HG02623 (cell line): ENCODE measurements at regions not wholly inside any gene's neighbourhood (a gene's known extent, or its start where the extent isn't known, plus 50 kb on each side); places are given as distances from the start of the nearest gene placed in this dataset.

Source experiments
- ATAC-seq: cut with Tn5 transposase; IDR thresholded peaks from one replicate; pipeline ENCODE4 v1.9.1; 2021; ENCODE audit warnings: moderate library complexity; ENCODE audit not compliant: unreplicated experiment

DNA sequence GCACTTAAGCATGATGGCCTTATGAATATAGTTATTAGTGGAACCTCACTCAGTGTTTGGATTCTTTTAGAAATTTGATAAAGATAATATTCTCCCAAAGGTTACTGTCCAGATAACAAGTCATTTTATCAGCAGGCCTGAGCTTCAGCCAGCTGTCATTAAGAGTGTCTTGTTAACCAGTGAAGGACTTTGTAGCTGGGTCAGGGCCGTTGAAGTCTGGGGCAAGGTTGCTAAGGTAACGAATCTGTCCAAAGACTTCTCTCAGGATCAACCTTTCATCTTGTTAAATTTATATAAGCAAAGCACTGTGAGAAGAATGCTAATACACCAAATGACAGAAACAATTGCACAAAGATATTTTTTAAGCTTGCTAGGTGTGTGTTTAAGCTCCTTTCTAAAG, 271.3 kb upstream of the TMPO start:
- ATAC-seq, result no peak

DNA sequence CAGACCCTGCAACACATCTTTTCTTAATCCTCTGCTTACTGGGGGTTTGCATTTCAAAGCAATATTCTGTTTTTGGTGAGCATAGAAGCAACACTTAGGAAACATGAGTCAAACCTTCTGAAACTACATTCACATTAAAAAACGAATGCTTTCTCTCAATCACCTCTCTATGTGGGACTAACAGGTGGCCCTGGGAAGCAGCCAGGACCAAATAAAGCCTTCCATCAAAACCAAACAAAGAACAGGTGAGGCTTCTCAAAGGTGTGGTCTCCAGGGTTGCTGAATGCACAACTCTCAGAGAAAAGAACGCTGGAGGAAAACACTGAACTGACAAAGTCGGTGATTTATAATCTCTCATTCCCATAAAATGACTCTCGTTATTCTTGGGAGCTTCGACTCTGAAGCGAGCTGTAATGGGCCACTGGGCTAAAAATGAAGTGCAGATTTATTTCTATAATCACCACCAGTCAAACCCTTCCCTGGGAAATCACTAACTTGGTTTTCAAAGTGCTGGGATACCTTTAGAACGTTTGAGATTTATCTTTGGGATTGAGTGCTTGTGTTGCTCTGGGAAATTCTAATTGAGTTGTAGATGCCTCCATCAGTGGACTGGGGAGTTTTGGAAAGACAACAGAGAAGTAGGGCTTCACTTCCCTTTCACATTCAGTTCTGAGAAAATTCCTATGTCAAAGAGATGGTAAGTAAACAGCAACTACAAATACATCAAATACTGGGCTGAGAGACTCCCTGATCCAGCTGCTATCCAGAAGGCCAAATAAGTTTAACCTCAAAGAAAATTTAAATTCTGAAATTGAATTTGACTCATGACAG, 262.0 kb upstream of the TMPO start:
- no peak for ATAC-seq

GRCh38 chr12:98256830-98257229, 258.6 kb upstream of the TMPO start:
- no peak for ATAC-seq

DNA sequence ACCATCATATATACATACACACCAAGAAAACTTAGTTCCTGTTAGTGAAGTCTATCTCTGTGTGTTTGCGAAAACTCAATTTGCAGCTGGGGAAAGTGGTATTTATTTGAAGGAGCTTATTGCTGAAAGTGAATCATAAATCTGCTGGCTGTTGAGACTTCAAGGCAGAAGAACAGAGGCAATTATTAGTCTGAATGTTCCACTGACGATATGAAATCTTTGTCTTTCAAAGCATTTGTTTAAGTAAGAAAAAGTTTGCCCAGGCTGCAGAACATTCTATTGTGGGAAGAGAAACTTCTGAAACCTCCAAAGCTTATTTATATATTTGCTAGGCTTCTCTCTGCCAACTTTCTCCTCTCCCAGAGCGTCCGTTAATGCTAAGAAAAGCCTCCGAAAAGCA, 255.7 kb upstream of the TMPO start:
- no peak for ATAC-seq

DNA sequence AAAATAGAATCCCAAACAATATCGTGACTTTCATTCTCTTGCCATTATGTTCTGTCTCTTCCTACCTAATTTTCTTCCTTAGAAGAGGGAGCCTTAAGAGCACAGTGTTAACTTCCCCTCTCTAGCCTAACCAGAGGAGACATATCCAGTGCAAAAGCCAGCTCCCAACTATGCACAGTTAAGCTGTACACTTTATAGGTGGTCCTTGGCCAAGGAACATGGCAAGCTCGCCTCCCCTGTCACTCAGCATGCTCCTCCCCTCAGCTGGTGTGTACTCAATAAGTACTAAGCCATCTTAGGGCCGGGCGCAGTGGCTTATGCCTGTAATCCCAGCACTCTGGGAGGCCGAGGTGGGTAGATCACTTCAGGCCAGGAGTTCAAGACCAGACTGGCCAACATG, 255.1 kb upstream of the TMPO start:
- ATAC-seq, result no peak

DNA sequence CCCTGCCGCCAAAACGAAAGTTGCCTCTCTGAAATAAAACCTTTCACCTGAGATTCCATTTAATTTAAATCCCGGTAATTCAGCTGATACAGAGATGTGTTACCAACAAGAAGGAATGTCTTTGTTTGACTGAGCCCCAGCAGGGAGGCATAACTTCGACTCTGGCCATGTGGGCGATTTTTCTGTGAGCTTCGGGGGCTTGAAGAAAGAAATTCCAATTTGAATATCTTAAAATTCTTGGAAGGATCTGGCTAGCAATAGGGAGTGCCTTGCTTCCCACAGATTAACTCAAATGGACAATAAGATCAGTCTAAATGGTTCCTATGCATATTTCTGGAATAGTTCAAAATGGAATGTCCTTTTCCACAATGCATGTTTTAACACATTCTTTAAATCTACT, 252.5 kb upstream of the TMPO start:
- no peak for ATAC-seq

DNA sequence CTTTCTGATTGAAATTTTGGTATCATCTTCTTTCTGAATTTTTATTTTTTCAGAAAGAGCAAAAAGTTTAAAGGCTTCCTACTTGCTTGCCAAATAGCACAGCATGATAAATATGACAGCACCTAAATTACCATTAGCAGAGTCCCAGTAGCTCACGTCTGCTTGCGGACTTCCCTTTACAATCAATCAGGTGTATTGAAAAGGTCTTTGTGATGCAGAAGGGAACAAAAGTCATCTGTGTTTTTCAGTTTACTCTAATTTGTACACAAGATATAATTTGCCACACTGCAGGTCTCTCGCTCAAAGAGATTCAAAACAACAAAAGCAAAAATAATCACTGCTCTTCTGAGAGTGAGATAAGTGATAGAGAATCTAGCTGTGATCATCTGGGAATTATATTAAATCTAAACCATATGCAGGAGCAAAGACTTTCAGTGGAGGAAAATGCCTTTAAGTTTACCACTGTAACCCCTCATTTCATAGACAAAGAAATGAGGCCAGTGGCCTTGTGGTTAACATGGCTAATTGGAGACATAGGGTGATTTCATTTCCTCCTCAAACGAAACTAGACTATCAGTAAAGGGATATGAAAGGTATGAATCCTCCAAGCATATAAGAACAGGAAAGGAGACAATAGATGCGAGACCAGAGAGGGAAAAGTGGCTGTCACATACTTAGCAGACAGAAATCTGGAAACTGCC, 240.8 kb upstream of the TMPO start:
- peak; percentile 98 for ATAC-seq

GRCh38 chr12:98275131-98275475, 240.3 kb upstream of the TMPO start:
- ATAC-seq, result peak; percentile 26

GRCh38 chr12:98280152-98280551, 235.2 kb upstream of the TMPO start:
- no peak for ATAC-seq

GRCh38 chr12:98280621-98281020, 234.8 kb upstream of the TMPO start:
- no peak for ATAC-seq

DNA sequence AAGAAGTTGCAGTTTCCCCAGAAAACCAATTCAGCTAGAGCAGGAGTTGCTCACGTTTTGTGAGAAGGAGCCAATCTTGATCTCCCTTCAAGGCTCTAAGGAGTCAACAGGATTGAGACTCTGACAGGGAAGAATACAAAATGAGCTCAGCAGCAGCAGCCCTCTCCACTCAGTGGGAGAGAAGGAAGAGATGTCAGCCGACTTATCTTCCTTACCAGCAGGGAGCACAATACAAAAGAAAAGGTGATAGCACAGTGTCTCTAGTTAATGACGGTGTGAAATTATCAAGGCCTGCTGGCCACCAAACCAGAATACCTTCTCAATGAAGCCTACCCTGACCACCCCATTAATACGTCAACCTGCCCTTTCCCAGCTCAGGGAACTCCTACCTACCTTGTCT, 223.6 kb upstream of the TMPO start:
- no peak for ATAC-seq

DNA sequence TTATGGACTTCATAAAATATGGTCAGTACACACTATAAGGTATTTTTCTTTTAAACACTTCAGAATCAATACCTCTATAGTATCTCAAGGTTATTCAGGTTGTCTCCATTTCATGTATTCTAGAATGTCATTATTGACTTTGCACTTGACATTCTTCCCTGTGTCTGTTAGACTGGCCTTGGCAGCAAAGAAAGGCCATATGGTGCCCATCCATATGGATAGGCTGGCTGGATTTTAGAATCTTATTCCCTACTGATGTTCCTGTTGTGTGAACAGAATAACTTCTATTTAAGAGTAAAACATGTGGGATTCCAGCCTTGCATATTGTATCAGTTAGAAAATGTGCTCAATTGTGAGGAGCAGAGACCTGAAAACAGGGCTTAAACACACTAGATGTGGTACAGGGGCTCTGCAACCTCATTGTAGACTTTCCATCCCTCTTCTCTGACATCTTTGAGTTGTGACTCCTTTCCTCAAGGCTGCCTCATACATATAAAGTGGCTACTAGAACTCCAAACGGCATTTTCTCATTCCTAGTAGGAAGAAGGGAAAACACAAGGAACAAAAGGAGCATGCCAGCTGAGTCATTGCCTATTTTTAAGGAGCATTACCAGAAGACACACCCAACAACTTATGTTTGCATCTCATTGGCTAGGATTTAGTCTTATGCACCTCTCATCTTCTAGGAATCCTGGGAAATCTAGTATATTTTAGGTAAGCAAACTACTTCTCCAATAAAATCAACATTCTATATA, 221.2 kb upstream of the TMPO start:
- no peak for ATAC-seq

DNA sequence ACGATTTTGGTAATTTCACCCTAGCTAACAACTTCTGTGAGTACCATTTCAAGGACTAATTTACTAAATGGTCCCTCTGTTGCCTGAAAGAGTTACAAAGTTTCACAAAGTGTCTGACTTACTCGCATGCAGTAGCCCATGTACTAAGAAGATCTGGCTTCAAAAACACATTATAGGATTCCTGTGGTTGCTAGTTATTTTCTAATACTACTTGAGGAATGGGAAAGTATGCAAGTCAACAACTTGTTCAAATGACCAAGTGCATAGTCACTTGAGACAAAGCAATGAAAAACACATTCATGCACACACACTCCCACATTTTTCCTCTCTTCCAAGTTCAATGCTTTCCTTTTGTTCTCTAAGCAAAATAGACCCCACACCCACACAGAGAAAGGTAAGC, 219.7 kb upstream of the TMPO start:
- ATAC-seq, result no peak

- ATAC-seq, result no peak
Measured at GRCh38 chr12:98296462-98297079, 218.8 kb upstream of the TMPO start.

- ATAC-seq, result no peak
Measured at GRCh38 chr12:98297538-98297937, 217.9 kb upstream of the TMPO start.

DNA sequence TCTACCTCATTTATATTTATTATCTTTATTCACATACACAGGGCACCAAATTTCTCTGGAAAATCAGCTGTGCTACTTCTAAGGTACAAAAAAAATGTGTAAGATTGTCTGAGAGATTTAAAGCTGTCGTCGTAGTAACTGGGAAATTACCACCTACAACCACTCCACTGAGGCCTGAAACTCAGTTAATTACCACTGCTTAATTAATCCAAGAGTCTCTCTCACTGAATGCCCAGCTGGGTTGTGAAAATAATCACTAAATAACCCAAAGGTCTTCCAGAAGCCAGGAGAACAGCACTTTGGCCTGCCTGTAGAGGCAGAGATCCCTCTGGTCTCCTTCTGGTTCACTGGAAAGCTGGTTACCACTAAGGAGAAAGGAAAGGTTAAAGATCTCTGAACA, 207.2 kb upstream of the TMPO start:
- ATAC-seq, result no peak

GRCh38 chr12:98317939-98318899, 197.2 kb upstream of the TMPO start:
- no peak for ATAC-seq

- no peak for ATAC-seq
Measured at GRCh38 chr12:98319716-98320425, 195.5 kb upstream of the TMPO start.

- ATAC-seq, result no peak
Measured at GRCh38 chr12:98325003-98325402, 190.4 kb upstream of the TMPO start.

GRCh38 chr12:98328467-98328866, 186.9 kb upstream of the TMPO start:
- no peak for ATAC-seq
